ENCODE measurements at regions not wholly inside any gene's neighbourhood (a gene's known extent, or its start where the extent isn't known, plus 50 kb on each side); places are given as distances from the start of the nearest gene placed in this dataset.

GRCh38 chr2:18356676-18357075 is 203.8 kb downstream of the RDH14 start:
- Histone ChIP-seq H3K4me2 (ENCODE audit: low read length) (no peak overlapping the region), H3K4me1 (ENCODE audit: insufficient read depth, low read length, severe bottlenecking) (no peaks in the 10 kb centered on the region), H3K9me2 (ENCODE audit: low read depth, low read length) (no peaks in the 10 kb centered on the region), H3K9me3 (ENCODE audit: low read length) (no peaks in the 10 kb centered on the region), H3K36me3 (ENCODE audit: insufficient read depth, low read length) (no peaks in the 10 kb centered on the region), H4K20me1 (ENCODE audit: insufficient read depth, low read length) (no peaks in the 10 kb centered on the region), H3K27ac (ENCODE audit: low read depth, low read length, poor library complexity, severe bottlenecking) (no peak overlapping the region), H3K4me3 (ENCODE audit: low read depth, low read length, poor library complexity, severe bottlenecking) (no peak overlapping the region), H3K27me3 (ENCODE audit: insufficient read depth, low read length) (no peaks in the 10 kb centered on the region), H3F3A (ENCODE audit: insufficient read depth, low read length) (no peaks in the 10 kb centered on the region), H3K79me2 (ENCODE audit: insufficient read depth, low read length) (no peaks in the 10 kb centered on the region), H3K9ac (ENCODE audit: low read length) (no peak overlapping the region), H2AFZ (ENCODE audit: low read length) (no peak overlapping the region)
- TF ChIP-seq EZH2 (IDR thresholded peaks at IDR 0.05; ENCODE audit: borderline replicate concordance, low read length), result no peak
- TF ChIP-seq CTCF (IDR thresholded peaks at IDR 0.05; ENCODE audit: low read length), result no peak

- no peaks in the 10 kb centered on the region for H3K4me1 ChIP-seq (ENCODE audit: insufficient read depth, low read length, severe bottlenecking)
- no peak overlapping the region for H3K4me2 ChIP-seq (ENCODE audit: low read length)
- no peak overlapping the region for H3K27ac ChIP-seq (ENCODE audit: low read depth, low read length, poor library complexity, severe bottlenecking)
- H3F3A ChIP-seq (ENCODE audit: insufficient read depth, low read length), result no peaks in the 10 kb centered on the region
- H2AFZ ChIP-seq (ENCODE audit: low read length), result no peak overlapping the region
- H4K20me1 ChIP-seq (ENCODE audit: insufficient read depth, low read length), result no peaks in the 10 kb centered on the region
- no peaks in the 10 kb centered on the region for H3K36me3 ChIP-seq (ENCODE audit: insufficient read depth, low read length)
- H3K27me3 ChIP-seq (ENCODE audit: insufficient read depth, low read length), result no peaks in the 10 kb centered on the region
- H3K9me2 ChIP-seq (ENCODE audit: low read depth, low read length), result no peaks in the 10 kb centered on the region
- no peak overlapping the region for H3K9ac ChIP-seq (ENCODE audit: low read length)
- H3K4me3 ChIP-seq (ENCODE audit: low read depth, low read length, poor library complexity, severe bottlenecking), result no peak overlapping the region
- no peaks in the 10 kb centered on the region for H3K79me2 ChIP-seq (ENCODE audit: insufficient read depth, low read length)
- H3K9me3 ChIP-seq (ENCODE audit: low read length), result no peaks in the 10 kb centered on the region
- TF ChIP-seq CTCF (IDR thresholded peaks at IDR 0.05; ENCODE audit: low read length) (no peak), EZH2 (IDR thresholded peaks at IDR 0.05; ENCODE audit: borderline replicate concordance, low read length) (no peak)
Measured at GRCh38 chr2:18349421-18349820, 211.0 kb downstream of the RDH14 start.

- H3K27me3 ChIP-seq (ENCODE audit: insufficient read depth, low read length), result no peaks in the 10 kb centered on the region
- H3F3A ChIP-seq (ENCODE audit: insufficient read depth, low read length), result no peaks in the 10 kb centered on the region
- H3K4me3 ChIP-seq (ENCODE audit: low read depth, low read length, poor library complexity, severe bottlenecking), result no peak overlapping the region
- no peaks in the 10 kb centered on the region for H3K9me2 ChIP-seq (ENCODE audit: low read depth, low read length)
- no peak overlapping the region for H3K27ac ChIP-seq (ENCODE audit: low read depth, low read length, poor library complexity, severe bottlenecking)
- H3K36me3 ChIP-seq (ENCODE audit: insufficient read depth, low read length), result no peaks in the 10 kb centered on the region
- no peak overlapping the region for H2AFZ ChIP-seq (ENCODE audit: low read length)
- TF ChIP-seq EZH2 (IDR thresholded peaks at IDR 0.05; ENCODE audit: borderline replicate concordance, low read length), result no peak
- no peak for TF ChIP-seq CTCF (IDR thresholded peaks at IDR 0.05; ENCODE audit: low read length)
- H3K9me3 ChIP-seq (ENCODE audit: low read length), result no peaks in the 10 kb centered on the region
- no peak overlapping the region for H3K4me2 ChIP-seq (ENCODE audit: low read length)
- no peaks in the 10 kb centered on the region for H3K79me2 ChIP-seq (ENCODE audit: insufficient read depth, low read length)
- no peaks in the 10 kb centered on the region for H3K4me1 ChIP-seq (ENCODE audit: insufficient read depth, low read length, severe bottlenecking)
- no peaks in the 10 kb centered on the region for H4K20me1 ChIP-seq (ENCODE audit: insufficient read depth, low read length)
- H3K9ac ChIP-seq (ENCODE audit: low read length), result no peak overlapping the region
Measured at GRCh38 chr2:18346874-18347273, 213.6 kb downstream of the RDH14 start.
